PC-9 (cell line): ENCODE measurements at regions not wholly inside any gene's neighbourhood (a gene's known extent, or its start where the extent isn't known, plus 50 kb on each side); places are given as distances from the start of the nearest gene placed in this dataset.

ENCODE experiments used
- BruUV-seq: library from RNA; stranded (reverse); fragments of 400-500 nt; replicated peaks from 2 replicates; lab custom pipeline; 2021; lab: Mats Ljungman, UMichigan
- CTCF ChIA-PET: fragments of 300-600 bp; sonication (Branson Sonifier 250); formaldehyde crosslinking; loops from one replicate; lab custom pipeline; 2022; ENCODE audit warnings: antibody characterized with exemption; lab: Charles Lee
- POLR2A ChIA-PET: fragments of 300-600 bp; sonication (Branson Sonifier 250); formaldehyde crosslinking; loops from one replicate; lab custom pipeline; 2022; ENCODE audit warnings: antibody characterized with exemption; ENCODE audit not compliant: unreplicated experiment; lab: Charles Lee
- DNase-seq, 2 experiments: peaks; one replicate each; pipeline versions ENCODE4 v3.0.0 to v3.0.0-alpha.2; 2015 to 2022; ENCODE audit warnings: mixed read lengths in 1 of 2
- H2AFZ ChIP-seq: fragments of 200-600 bp; sonication (generic); 2 replicates; pipeline ENCODE4 v1.8.1; 2017; ENCODE audit warnings: antibody characterized with exemption
- H3F3A ChIP-seq: fragments of 200-600 bp; sonication (generic); 2 replicates; pipeline ENCODE4 v1.8.1; 2017; ENCODE audit warnings: antibody characterized with exemption, mild to moderate bottlenecking, low read depth; ENCODE audit not compliant: insufficient read depth
- H3K27ac ChIP-seq: fragments of 200-600 bp; sonication (generic); 2 replicates; pipeline ENCODE4 v1.6.1; 2016; ENCODE audit warnings: mixed run types
- H3K27me3 ChIP-seq: fragments of 200-600 bp; sonication (generic); 2 replicates; pipeline ENCODE4 v1.6.1; 2016; ENCODE audit warnings: low read depth, mixed run types; ENCODE audit not compliant: insufficient read depth
- H3K36me3 ChIP-seq: fragments of 200-600 bp; sonication (generic); 2 replicates; pipeline ENCODE4 v1.6.1; 2016; ENCODE audit warnings: low read depth, mixed run types
- H3K4me1 ChIP-seq: fragments of 200-600 bp; sonication (generic); replicated peaks from 2 replicates; pipeline ENCODE4 v1.6.1; 2016; ENCODE audit warnings: mixed run types; ENCODE audit not compliant: insufficient read depth
- H3K4me2 ChIP-seq: fragments of 200-600 bp; sonication (generic); 2 replicates; pipeline ENCODE4 v1.6.1; 2017; ENCODE audit warnings: mixed run types
- H3K4me3 ChIP-seq: fragments of 200-600 bp; sonication (generic); 2 replicates; pipeline ENCODE4 v1.6.1; 2016; ENCODE audit warnings: mixed run types
- H3K79me2 ChIP-seq: fragments of 200-600 bp; sonication (generic); 2 replicates; pipeline ENCODE4 v1.6.1; 2017; ENCODE audit warnings: low read depth, mixed run types
- H3K9me2 ChIP-seq: fragments of 200-600 bp; sonication (generic); 2 replicates; pipeline ENCODE4 v1.8.1; 2017; ENCODE audit warnings: mild to moderate bottlenecking; ENCODE audit not compliant: insufficient read depth
- H3K9me3 ChIP-seq: fragments of 200-600 bp; sonication (generic); 2 replicates; pipeline ENCODE4 v1.8.1; 2016; ENCODE audit warnings: low read depth; ENCODE audit not compliant: insufficient read depth
- H4K20me1 ChIP-seq: fragments of 200-600 bp; sonication (generic); 2 replicates; pipeline ENCODE4 v1.8.1; 2017; ENCODE audit not compliant: insufficient read depth
- CTCF ChIP-seq: fragments of 200-600 bp; sonication (generic); conservative IDR thresholded peaks from 2 replicates; pipeline ENCODE4 v1.6.1; 2017; ENCODE audit warnings: mixed run types, antibody characterized with exemption, mild to moderate bottlenecking, moderate library complexity
- EZH2 ChIP-seq: fragments of 200-600 bp; sonication (generic); IDR thresholded peaks from 2 replicates; pipeline ENCODE4 v1.8.0; 2017; ENCODE audit warnings: antibody characterized with exemption, low read depth
- intact Hi-C: fragments of 100-400 bp; cut with micrococcal nuclease; formaldehyde crosslinking; loops from one replicate; pipeline ENCODE4 v1.10.0; 2022; ENCODE audit not compliant: unreplicated experiment

GRCh38 chr20:51258582-51259165 lies 235.8 kb upstream of the KCNG1 start:
- peaks cover 28% of the 10 kb centered on the region for H3K4me1 ChIP-seq
- no peaks in the 10 kb centered on the region for H3K79me2 ChIP-seq
- H3K9me2 ChIP-seq, result no peaks in the 10 kb centered on the region
- no peaks in the 10 kb centered on the region for H4K20me1 ChIP-seq
- no peak overlapping the region for H2AFZ ChIP-seq
- no peaks in the 10 kb centered on the region; the same call in 1 of the 2 replicates for H3K9me3 ChIP-seq
- CTCF ChIA-PET, result no interaction called here
- POLR2A ChIA-PET, result no interaction called here
- peak overlapping the region; percentile 43 for H3K27ac ChIP-seq
- no peak for TF ChIP-seq EZH2
- TF ChIP-seq CTCF, result no peak
- BruUV-seq, result no TSS peak
- H3K36me3 ChIP-seq, result no peaks in the 10 kb centered on the region
- peaks cover 51% of the 10 kb centered on the region for H3K27me3 ChIP-seq
- H3K4me2 ChIP-seq, result peak overlapping the region; percentile 44; the same call in 1 of the 2 replicates
- H3F3A ChIP-seq, result no peaks in the 10 kb centered on the region
- DNase-seq, result peak; percentile 41 to 66
- H3K4me3 ChIP-seq, result no peak overlapping the region
- intact Hi-C loops, result loop anchor here (1.0 kb wide), 1 partner anchor 37 kb away; no protein-coding TSS in a partner anchor

- DNase-seq, result no peak
- H3K9me3 ChIP-seq, result no peaks in the 10 kb centered on the region; the same call in 1 of the 2 replicates
- no peak overlapping the region for H3K4me3 ChIP-seq
- BruUV-seq, result no TSS peak
- no peaks in the 10 kb centered on the region for H3K79me2 ChIP-seq
- no peaks in the 10 kb centered on the region for H3K9me2 ChIP-seq
- ChIA-PET POLR2A (no interaction called here), CTCF (no interaction called here)
- H3K27me3 ChIP-seq, result peaks cover 75% of the 10 kb centered on the region
- no peaks in the 10 kb centered on the region for H4K20me1 ChIP-seq
- H3K36me3 ChIP-seq, result no peaks in the 10 kb centered on the region
- H3F3A ChIP-seq, result no peaks in the 10 kb centered on the region
- H3K27ac ChIP-seq, result no peak overlapping the region
- no peak overlapping the region for H3K4me2 ChIP-seq
- no peak overlapping the region for H2AFZ ChIP-seq
- TF ChIP-seq CTCF (no peak), EZH2 (no peak)
- peaks cover 25% of the 10 kb centered on the region for H3K4me1 ChIP-seq
- intact Hi-C loops, result no loop called here
These were observed 232.5 kb upstream of the KCNG1 start for GRCh38 chr20:51255417-51255816.

- H3K9me3 ChIP-seq, result no peaks in the 10 kb centered on the region
- H4K20me1 ChIP-seq, result no peaks in the 10 kb centered on the region
- intact Hi-C loops, result no loop called here
- peaks cover 4% of the 10 kb centered on the region; the same call in 1 of the 2 replicates for H3K4me1 ChIP-seq
- H3K9me2 ChIP-seq, result no peaks in the 10 kb centered on the region
- H3F3A ChIP-seq, result no peaks in the 10 kb centered on the region
- CTCF ChIA-PET, result no interaction called here
- no TSS peak for BruUV-seq
- H3K4me3 ChIP-seq, result no peak overlapping the region
- no peak overlapping the region for H3K4me2 ChIP-seq
- H2AFZ ChIP-seq, result no peak overlapping the region
- DNase-seq, result no peak
- H3K27ac ChIP-seq, result no peak overlapping the region
- H3K36me3 ChIP-seq, result no peaks in the 10 kb centered on the region
- TF ChIP-seq EZH2 (no peak), CTCF (no peak)
- peaks cover 91% of the 10 kb centered on the region for H3K27me3 ChIP-seq
- POLR2A ChIA-PET, result no interaction called here
- H3K79me2 ChIP-seq, result no peaks in the 10 kb centered on the region
These were observed 230.4 kb upstream of the KCNG1 start for GRCh38 chr20:51253280-51253679.
